ENCODE measurements at regions not wholly inside any gene's neighbourhood (a gene's known extent, or its start where the extent isn't known, plus 50 kb on each side); places are given as distances from the start of the nearest gene placed in this dataset.
A peak's percentile ranks its signal among the peaks of the same experiment; 100 is the strongest.

DNA sequence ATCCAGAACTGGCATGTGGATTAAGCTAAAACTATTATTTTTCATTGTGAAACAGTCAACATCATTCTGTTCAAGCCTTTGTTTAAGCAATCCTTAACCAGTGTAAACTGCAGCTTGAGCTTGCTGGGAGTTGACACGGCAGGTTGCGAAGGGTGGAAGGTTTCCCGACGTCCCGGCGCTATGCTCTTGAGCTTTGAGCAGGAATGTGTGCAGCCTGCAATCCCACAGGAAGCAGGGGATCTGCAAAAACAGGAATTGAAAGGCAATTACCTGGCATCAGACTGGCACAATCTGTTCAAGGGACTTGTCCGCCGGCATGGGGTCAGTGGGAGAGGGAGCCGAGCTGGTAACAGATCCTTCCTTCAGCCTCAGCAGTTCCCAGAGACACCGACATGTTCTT lies 586.7 kb upstream of the SGCG start:
- no peak for TF ChIP-seq Cebpa-rat (IDR thresholded peaks at IDR 0.05)
- Histone ChIP-seq H3K4me2 (no peak overlapping the region), H3K36me3 (no peaks in the 10 kb centered on the region), H4K20me1 (no peaks in the 10 kb centered on the region), H3K9ac (no peak overlapping the region), H3K27ac (no peak overlapping the region), H3K9me3 (replicated peaks in 1 of 11) (peaks cover 0 to 5% (median 0%) of the 10 kb centered on the region in 11 experiments; a peak in 4 of 22 replicates), H3K4me1 (peaks cover 0 to 19% (median 8%) of the 10 kb centered on the region in 10 experiments; a peak in 14 of 20 replicates), H3K27me3 (no peaks in the 10 kb centered on the region), H3K4me3 (no peak overlapping the region)

DNA sequence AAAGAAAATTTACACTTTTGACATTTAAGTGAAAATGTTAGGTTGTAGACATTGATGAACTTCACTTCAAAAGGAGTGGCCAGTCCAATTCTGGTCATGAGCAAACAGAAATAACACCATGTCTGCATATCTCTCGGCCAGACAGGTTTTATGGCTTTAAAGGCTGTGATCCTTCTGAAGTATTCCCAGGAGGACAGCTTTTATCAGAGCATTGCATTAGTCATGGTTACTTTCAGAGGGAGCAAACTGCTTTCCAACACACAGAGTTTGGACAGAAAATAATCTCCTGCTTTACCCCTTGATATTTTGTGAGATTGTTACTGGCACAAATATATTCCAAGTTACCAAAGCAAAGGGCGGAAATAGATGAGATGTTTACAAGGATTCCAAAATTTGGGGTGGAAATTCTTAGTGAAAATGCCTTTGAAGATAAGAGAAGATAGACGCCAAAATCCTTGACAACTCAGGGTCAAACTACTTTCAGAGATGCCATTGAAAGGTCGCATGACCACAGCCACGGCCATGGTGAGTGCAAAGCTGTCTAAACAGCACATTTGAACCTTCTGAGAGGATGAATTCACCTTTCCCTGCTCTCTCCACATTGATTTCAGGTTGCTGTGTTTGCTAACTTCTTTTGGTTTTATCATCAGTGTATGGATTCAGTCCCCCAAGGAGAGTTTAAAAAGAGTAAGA lies 584.5 kb upstream of the SGCG start:
- H4K20me1 ChIP-seq: no peaks in the 10 kb centered on the region
- no peak overlapping the region for H3K9ac ChIP-seq
- no peak overlapping the region for H3K4me3 ChIP-seq
- no peaks in the 10 kb centered on the region for H3K36me3 ChIP-seq
- H3K4me2 ChIP-seq: peak overlapping the region in 3 of 11 experiments; percentile 1 to 19 (median 9); a peak in 1 of 22 replicates
- peaks cover 0 to 7% (median 5%) of the 10 kb centered on the region in 11 experiments; a peak in 8 of 22 replicates for H3K9me3 ChIP-seq (replicated peaks in 1 of 11)
- no peaks in the 10 kb centered on the region for H3K27me3 ChIP-seq
- peaks cover 0 to 19% (median 8%) of the 10 kb centered on the region in 10 experiments; a peak in 14 of 20 replicates for H3K4me1 ChIP-seq
- TF ChIP-seq Cebpa-rat (IDR thresholded peaks at IDR 0.05): no peak
- H3K27ac ChIP-seq: no peak overlapping the region

- H3K4me1 ChIP-seq: peaks cover 0 to 10% (median 0%) of the 10 kb centered on the region in 10 experiments; a peak in 6 of 20 replicates
- H3K4me2 ChIP-seq: no peak overlapping the region
- TF ChIP-seq Cebpa-rat (IDR thresholded peaks at IDR 0.05): no peak
- H3K27me3 ChIP-seq: no peaks in the 10 kb centered on the region
- no peaks in the 10 kb centered on the region for H3K36me3 ChIP-seq
- H3K4me3 ChIP-seq: no peak overlapping the region
- peaks cover 3 to 24% (median 16%) of the 10 kb centered on the region in 11 experiments; a peak in 21 of 22 replicates for H3K9me3 ChIP-seq (replicated peaks in 1 of 11)
- H3K9ac ChIP-seq: no peak overlapping the region
- H3K27ac ChIP-seq: no peak overlapping the region
- no peaks in the 10 kb centered on the region for H4K20me1 ChIP-seq
Observed at GRCh38 chr13:22599156-22599555, 581.6 kb upstream of the SGCG start.

DNA sequence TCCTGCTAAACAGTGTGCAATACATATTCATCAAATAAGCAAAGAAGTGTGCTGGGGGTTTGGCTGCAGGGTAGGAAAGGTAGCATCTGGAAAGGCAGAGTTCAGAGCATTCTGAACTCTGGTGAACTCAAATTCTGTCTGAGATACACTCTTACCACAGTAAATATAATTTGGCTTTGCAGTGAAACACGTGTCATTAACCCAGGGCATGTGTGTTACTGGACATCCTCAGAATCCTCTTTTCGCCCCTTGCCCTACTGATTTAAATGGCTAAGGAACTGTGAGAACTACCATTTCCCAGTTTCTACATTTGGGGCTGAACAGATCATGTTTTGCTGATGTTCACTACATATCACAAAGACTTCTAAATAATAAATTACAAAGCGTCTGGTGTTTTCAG lies 562.8 kb upstream of the SGCG start:
- H3K4me3 ChIP-seq: no peak overlapping the region
- TF ChIP-seq Cebpa-rat (IDR thresholded peaks at IDR 0.05): no peak
- H4K20me1 ChIP-seq: no peaks in the 10 kb centered on the region
- H3K9ac ChIP-seq: no peak overlapping the region
- no peaks in the 10 kb centered on the region for H3K27me3 ChIP-seq
- H3K4me2 ChIP-seq: no peak overlapping the region
- H3K4me1 ChIP-seq: no peaks in the 10 kb centered on the region
- peaks cover 5 to 31% (median 14%) of the 10 kb centered on the region in 11 experiments; a peak in 20 of 22 replicates for H3K9me3 ChIP-seq (replicated peaks in 1 of 11)
- H3K36me3 ChIP-seq: no peaks in the 10 kb centered on the region
- no peak overlapping the region for H3K27ac ChIP-seq

DNA sequence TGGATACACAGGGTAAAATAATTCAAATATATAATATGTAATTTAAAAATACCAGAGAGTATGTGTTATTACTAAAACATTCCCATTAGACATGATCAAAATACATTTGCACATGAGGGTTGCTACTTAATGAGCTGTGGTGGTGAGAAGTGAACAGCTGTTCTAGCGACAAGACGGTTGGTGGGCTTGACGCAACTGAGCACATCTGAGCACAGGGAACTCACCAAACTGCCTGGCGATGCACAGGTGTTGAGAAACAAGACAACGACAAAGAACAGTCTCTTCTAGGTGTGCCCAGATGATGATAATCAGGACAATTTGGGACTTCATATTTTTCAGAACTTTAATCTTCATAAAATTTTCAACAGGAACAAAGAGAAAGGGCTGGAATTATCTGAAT lies 555.1 kb upstream of the SGCG start:
- H3K4me2 ChIP-seq: no peak overlapping the region
- no peaks in the 10 kb centered on the region for H3K27me3 ChIP-seq
- H3K4me3 ChIP-seq: no peak overlapping the region
- TF ChIP-seq Cebpa-rat (IDR thresholded peaks at IDR 0.05): no peak
- H3K4me1 ChIP-seq: no peaks in the 10 kb centered on the region
- no peaks in the 10 kb centered on the region for H3K36me3 ChIP-seq
- H3K9ac ChIP-seq: no peak overlapping the region
- peaks cover 13 to 35% (median 27%) of the 10 kb centered on the region in 11 experiments for H3K9me3 ChIP-seq (replicated peaks in 1 of 11)
- H4K20me1 ChIP-seq: no peaks in the 10 kb centered on the region
- no peak overlapping the region for H3K27ac ChIP-seq

DNA sequence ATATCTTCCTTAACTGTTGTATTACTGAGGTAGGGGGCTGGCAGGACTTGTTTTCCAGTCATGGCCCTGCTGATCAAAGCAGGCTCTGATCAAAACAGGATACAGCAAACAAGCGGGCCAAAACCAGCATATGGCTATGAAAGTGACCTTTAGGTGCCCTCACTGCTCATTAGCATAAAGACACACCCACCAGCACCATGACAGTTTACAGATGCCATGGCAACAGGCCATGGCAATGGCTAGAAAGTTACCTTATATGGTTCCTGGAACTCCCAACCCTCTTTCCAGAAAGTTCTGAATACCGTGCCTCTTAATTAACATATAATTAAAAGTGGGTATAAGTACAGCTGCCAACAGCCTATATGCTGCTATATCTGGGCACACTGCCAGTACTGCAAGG lies 551.4 kb upstream of the SGCG start:
- Histone ChIP-seq H3K4me2 (no peak overlapping the region), H3K9ac (no peak overlapping the region), H4K20me1 (no peaks in the 10 kb centered on the region), H3K9me3 (replicated peaks in 1 of 11) (peaks cover 16 to 46% (median 37%) of the 10 kb centered on the region in 11 experiments), H3K27me3 (no peaks in the 10 kb centered on the region), H3K27ac (no peak overlapping the region), H3K4me1 (no peaks in the 10 kb centered on the region), H3K36me3 (no peaks in the 10 kb centered on the region), H3K4me3 (no peak overlapping the region)
- no peak for TF ChIP-seq Cebpa-rat (IDR thresholded peaks at IDR 0.05)

GRCh38 chr13:22642088-22642487 lies 538.7 kb upstream of the SGCG start:
- H3K4me3 ChIP-seq: no peak overlapping the region
- H3K36me3 ChIP-seq: no peaks in the 10 kb centered on the region
- H3K9ac ChIP-seq: no peak overlapping the region
- peaks cover 0 to 4% (median 0%) of the 10 kb centered on the region in 11 experiments; a peak in 1 of 22 replicates for H3K9me3 ChIP-seq (replicated peaks in 1 of 11)
- H3K27me3 ChIP-seq: peaks cover 0 to 8% (median 0%) of the 10 kb centered on the region in 11 experiments; a peak in 2 of 22 replicates
- no peak overlapping the region for H3K27ac ChIP-seq
- no peaks in the 10 kb centered on the region for H4K20me1 ChIP-seq
- H3K4me2 ChIP-seq: peak overlapping the region in 8 of 11 experiments; percentile 81 to 94 (median 88); a peak in 14 of 22 replicates
- peaks cover 23 to 38% (median 34%) of the 10 kb centered on the region in 10 experiments for H3K4me1 ChIP-seq
- TF ChIP-seq Cebpa-rat (IDR thresholded peaks at IDR 0.05): no peak

DNA sequence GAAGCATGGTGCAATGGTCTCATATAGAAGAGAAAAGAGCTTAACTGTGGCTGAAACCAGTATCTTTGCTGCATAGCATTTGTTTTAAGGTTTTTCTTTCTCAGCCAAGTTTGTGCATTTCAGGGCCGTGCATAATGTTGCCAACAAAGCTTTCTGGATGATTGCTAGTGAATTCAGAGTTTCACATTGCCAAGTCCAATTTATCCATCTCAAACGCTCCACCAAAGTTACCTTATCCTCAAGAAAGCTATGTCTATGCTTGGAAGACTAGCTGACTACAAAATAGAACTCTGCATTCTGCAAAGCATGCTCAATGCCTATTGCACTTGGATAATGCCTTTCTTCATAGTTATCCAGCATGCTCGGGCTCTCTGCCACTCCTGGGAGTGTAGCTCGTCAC lies 535.8 kb upstream of the SGCG start:
- H4K20me1 ChIP-seq: no peaks in the 10 kb centered on the region
- TF ChIP-seq Cebpa-rat (IDR thresholded peaks at IDR 0.05): no peak
- H3K4me3 ChIP-seq: no peak overlapping the region
- peaks cover 0 to 8% (median 0%) of the 10 kb centered on the region in 11 experiments; a peak in 2 of 22 replicates for H3K27me3 ChIP-seq
- H3K4me2 ChIP-seq: peak overlapping the region; percentile 81 to 95 (median 89)
- H3K4me1 ChIP-seq: peaks cover 23 to 38% (median 34%) of the 10 kb centered on the region in 10 experiments
- no peak overlapping the region for H3K27ac ChIP-seq
- H3K36me3 ChIP-seq: no peaks in the 10 kb centered on the region
- 0 out of 22 replicates have a peak, but pooled peaks cover 0 to 5% (median 0%) of the 10 kb centered on the region in 11 experiments for H3K9me3 ChIP-seq (replicated peaks in 1 of 11)
- no peak overlapping the region for H3K9ac ChIP-seq

GRCh38 chr13:22647156-22647850 lies 533.5 kb upstream of the SGCG start:
- Histone ChIP-seq H3K36me3 (no peaks in the 10 kb centered on the region), H3K9ac (no peak overlapping the region), H3K27ac (no peak overlapping the region), H3K4me3 (no peak overlapping the region), H3K9me3 (replicated peaks in 1 of 11) (0 out of 22 replicates have a peak, but pooled peaks cover 0 to 5% (median 0%) of the 10 kb centered on the region in 11 experiments), H3K4me1 (peaks cover 23 to 31% (median 29%) of the 10 kb centered on the region in 10 experiments), H3K4me2 (no peak overlapping the region), H4K20me1 (no peaks in the 10 kb centered on the region), H3K27me3 (peaks cover 0 to 8% (median 0%) of the 10 kb centered on the region in 11 experiments; a peak in 2 of 22 replicates)
- TF ChIP-seq Cebpa-rat (IDR thresholded peaks at IDR 0.05): no peak

All from BLaER1 treated with 17β-estradiol and CSF1 and Interleukin-3, amounts not matched to agents 10 nM and 100 nM (cell line).